Lower leg skin (tissue), 4 donors: ENCODE measurements at regions not wholly inside any gene's neighbourhood (a gene's known extent, or its start where the extent isn't known, plus 50 kb on each side); places are given as distances from the start of the nearest gene placed in this dataset.

Source experiments
- DNase-seq, 2 donors: peaks; one replicate each; pipeline ENCODE4 v3.0.0-alpha.2; 2019; ENCODE audit warnings: low spot score in 2 of 2
- H3K4me3 ChIP-seq: fragments of 200-600 bp; sonication (generic); 2 replicates; pipeline ENCODE4 v1.5.1; 2017; ENCODE audit warnings: mild to moderate bottlenecking, low read depth; ENCODE audit not compliant: poor library complexity, severe bottlenecking
- CTCF ChIP-seq, 3 donors: fragments of 450-650 bp; IDR thresholded peaks; one replicate each; pipeline ENCODE4 v1.5.1; 2016; ENCODE audit warnings: antibody characterized with exemption in 3 of 3, mild to moderate bottlenecking in 3 of 3, moderate library complexity in 2 of 3
- POLR2A ChIP-seq, 2 donors: fragments of 450-650 bp; IDR thresholded peaks; one replicate each; pipeline ENCODE4 v1.6.1; 2016 to 2017; ENCODE audit warnings: antibody characterized with exemption in 2 of 2, mild to moderate bottlenecking in 1 of 2, moderate library complexity in 1 of 2
- WGBS, 2 donors: methylation state at CpG; one replicate each; pipeline ENCODE4 v1.1.5; 2018; 5-methylcytosine and 5-hydroxymethylcytosine counted together
- intact Hi-C: fragments of 100-400 bp; cut with DNase I; formaldehyde crosslinking; loops from one replicate; pipeline ENCODE4 v1.15.0; 2023; ENCODE audit warnings: low total_unique reads

- TF ChIP-seq POLR2A (IDR thresholded peaks at IDR 0.05) (no peak), CTCF (IDR thresholded peaks at IDR 0.05) (no peak)
- no peak overlapping the region for H3K4me3 ChIP-seq
- 64 to 79% methylated on average over 7 to 8 of the region's 8 CpGs for WGBS, 2 donors
- intact Hi-C loops: no loop called here
- DNase-seq: no peak
Observed at GRCh38 chr19:28014615-28015405, 1198.1 kb downstream of the UQCRFS1 start.

GRCh38 chr19:28012361-28012760 lies 1200.6 kb downstream of the UQCRFS1 start:
- H3K4me3 ChIP-seq: no peak overlapping the region
- intact Hi-C loops: no loop called here
- TF ChIP-seq POLR2A (IDR thresholded peaks at IDR 0.05) (no peak), CTCF (IDR thresholded peaks at IDR 0.05) (no peak)
- DNase-seq: no peak
- whole genome bisulfite sequencing, 2 donors: 70 to 74% methylated on average over 3 of the region's 3 CpGs

- intact Hi-C loops: no loop called here
- no peak overlapping the region for H3K4me3 ChIP-seq
- 67 to 76% methylated on average over 6 of the region's 6 CpGs for WGBS, 2 donors
- TF ChIP-seq POLR2A (IDR thresholded peaks at IDR 0.05): no peak
- no peak for TF ChIP-seq CTCF (IDR thresholded peaks at IDR 0.05)
- DNase-seq: no peak
Observed at GRCh38 chr19:28010656-28011055, 1202.3 kb downstream of the UQCRFS1 start.

- intact Hi-C loops: no loop called here
- 44 to 53% methylated on average over 4 of the region's 4 CpGs for whole genome bisulfite sequencing, 2 donors
- DNase-seq: no peak
- no peak for TF ChIP-seq CTCF (IDR thresholded peaks at IDR 0.05)
- no peak for TF ChIP-seq POLR2A (IDR thresholded peaks at IDR 0.05)
- no peak overlapping the region for H3K4me3 ChIP-seq
Observed at GRCh38 chr19:28009696-28010095, 1203.3 kb downstream of the UQCRFS1 start.

GRCh38 chr19:28008695-28009094 lies 1204.3 kb downstream of the UQCRFS1 start:
- TF ChIP-seq POLR2A (IDR thresholded peaks at IDR 0.05): no peak
- TF ChIP-seq CTCF (IDR thresholded peaks at IDR 0.05): no peak
- 65 to 66% methylated on average over 2 of the region's 2 CpGs for WGBS, 2 donors
- intact Hi-C loops: no loop called here
- H3K4me3 ChIP-seq: no peak overlapping the region
- no peak for DNase-seq

GRCh38 chr19:28003543-28003942 lies 1209.4 kb downstream of the UQCRFS1 start:
- WGBS, 2 donors: 88 to 93% methylated on average over 1 of the region's 1 CpG
- TF ChIP-seq CTCF (IDR thresholded peaks at IDR 0.05) (no peak), POLR2A (IDR thresholded peaks at IDR 0.05) (no peak)
- intact Hi-C loops: no loop called here
- H3K4me3 ChIP-seq: no peak overlapping the region
- DNase-seq: no peak
